ENCODE measurements at regions not wholly inside any gene's neighbourhood (a gene's known extent, or its start where the extent isn't known, plus 50 kb on each side); places are given as distances from the start of the nearest gene placed in this dataset.

GRCh38 chr2:234145511-234145910 lies 95.0 kb downstream of the SPP2 start:
- no peaks in the 10 kb centered on the region for H3K36me3 Mint-ChIP-seq
- TF ChIP-seq, protein P1, sequence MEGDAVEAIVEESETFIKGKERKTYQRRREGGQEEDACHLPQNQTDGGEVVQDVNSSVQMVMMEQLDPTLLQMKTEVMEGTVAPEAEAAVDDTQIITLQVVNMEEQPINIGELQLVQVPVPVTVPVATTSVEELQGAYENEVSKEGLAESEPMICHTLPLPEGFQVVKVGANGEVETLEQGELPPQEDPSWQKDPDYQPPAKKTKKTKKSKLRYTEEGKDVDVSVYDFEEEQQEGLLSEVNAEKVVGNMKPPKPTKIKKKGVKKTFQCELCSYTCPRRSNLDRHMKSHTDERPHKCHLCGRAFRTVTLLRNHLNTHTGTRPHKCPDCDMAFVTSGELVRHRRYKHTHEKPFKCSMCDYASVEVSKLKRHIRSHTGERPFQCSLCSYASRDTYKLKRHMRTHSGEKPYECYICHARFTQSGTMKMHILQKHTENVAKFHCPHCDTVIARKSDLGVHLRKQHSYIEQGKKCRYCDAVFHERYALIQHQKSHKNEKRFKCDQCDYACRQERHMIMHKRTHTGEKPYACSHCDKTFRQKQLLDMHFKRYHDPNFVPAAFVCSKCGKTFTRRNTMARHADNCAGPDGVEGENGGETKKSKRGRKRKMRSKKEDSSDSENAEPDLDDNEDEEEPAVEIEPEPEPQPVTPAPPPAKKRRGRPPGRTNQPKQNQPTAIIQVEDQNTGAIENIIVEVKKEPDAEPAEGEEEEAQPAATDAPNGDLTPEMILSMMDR (IDR thresholded peaks at IDR 0.05) = no peak
- Histone ChIP-seq H3K9me3 (replicated peaks in 1 of 2; ENCODE audit: control insufficient read depth in 1 of 2, insufficient read depth in 1 of 2, low read length in 2 of 2) (no peaks in the 10 kb centered on the region), H3K79me2 (ENCODE audit: insufficient read depth, low read length) (no peaks in the 10 kb centered on the region), H3K4me1 (ENCODE audit: control insufficient read depth in 1 of 2, insufficient read depth in 2 of 2, low read length in 2 of 2) (no peaks in the 10 kb centered on the region), H2AFZ (ENCODE audit: insufficient read depth, low read depth, low read length, poor library complexity, severe bottlenecking) (no peak overlapping the region), H4K20me1 (ENCODE audit: insufficient read depth, low read length) (no peaks in the 10 kb centered on the region), H3K27ac (ENCODE audit: low read depth in 1 of 2, low read length in 2 of 2) (no peak overlapping the region), H3K36me3 (replicated peaks in 1 of 2; ENCODE audit: control insufficient read depth in 1 of 2, insufficient read depth in 2 of 2, low read length in 2 of 2) (no peaks in the 10 kb centered on the region), H3K27me3 (ENCODE audit: control insufficient read depth in 2 of 2, insufficient read depth in 2 of 2, low read length in 2 of 2) (peaks cover 2% of the 10 kb centered on the region in 2 donors), H3K4me2 (replicated peaks; ENCODE audit: extremely low read depth, low read length, poor library complexity, severe bottlenecking) (no peak overlapping the region), H3K9ac (ENCODE audit: insufficient read depth, low read length, poor library complexity, severe bottlenecking) (no peak overlapping the region), H3K4me3 (replicated peaks in 1 of 3; ENCODE audit: low read depth in 2 of 3, low read length in 3 of 3) (no peak overlapping the region)
- H3K9me3 Mint-ChIP-seq = peaks cover 0 to 6% (median 0%) of the 10 kb centered on the region in 7 donors
- H3K4me1 Mint-ChIP-seq = no peaks in the 10 kb centered on the region
- H3K4me3 Mint-ChIP-seq = no peak overlapping the region
- peaks cover 2 to 17% (median 13%) of the 10 kb centered on the region in 3 donors for H3K27me3 Mint-ChIP-seq (ENCODE audit: low read depth in 3 of 3)
- no peak overlapping the region for H3K27ac Mint-ChIP-seq
- intact Hi-C loops (cut with micrococcal nuclease) = loop anchor here in 1 of 2 donors (10.0 kb wide), 1 partner anchor 359 kb away; no protein-coding TSS in a partner anchor
- no peak for DNase-seq
- no CpG with 5 or more reads among the region's 2 CpGs for WGBS (ENCODE audit: insufficient coverage)

DNA sequence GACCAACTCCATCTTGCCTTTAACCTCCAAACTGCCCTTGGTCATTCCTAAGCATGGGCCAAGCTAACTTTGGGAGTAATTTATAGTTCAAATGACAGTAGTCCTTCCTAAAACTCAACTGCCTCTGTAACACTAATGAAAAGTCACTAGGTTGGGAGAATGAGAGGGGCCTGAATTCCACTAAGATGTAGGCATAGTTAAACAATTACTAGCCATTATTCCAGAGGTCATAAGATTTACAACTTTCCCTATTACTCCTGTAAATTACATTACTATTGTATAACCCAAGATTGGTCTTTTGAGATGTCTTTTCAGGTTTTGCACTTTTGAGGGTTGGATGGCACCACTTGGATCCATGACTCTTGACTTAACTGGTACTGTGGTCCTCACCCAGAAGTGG lies 94.6 kb downstream of the SPP2 start:
- TF ChIP-seq, protein P1 (IDR thresholded peaks at IDR 0.05) = no peak
- intact Hi-C loops (cut with micrococcal nuclease) = loop anchor here in 1 of 2 donors (10.0 kb wide), 1 partner anchor 360 kb away; no protein-coding TSS in a partner anchor

More for the DNA sequence above, 94.6 kb downstream of the SPP2 start:
- H3K79me2 ChIP-seq (ENCODE audit: insufficient read depth, low read length) = no peaks in the 10 kb centered on the region
- no peaks in the 10 kb centered on the region for H3K36me3 ChIP-seq (replicated peaks in 1 of 2; ENCODE audit: control insufficient read depth in 1 of 2, insufficient read depth in 2 of 2, low read length in 2 of 2)
- no peak overlapping the region for H2AFZ ChIP-seq (ENCODE audit: insufficient read depth, low read depth, low read length, poor library complexity, severe bottlenecking)
- Mint-ChIP-seq H3K27me3 (ENCODE audit: low read depth in 3 of 3) (peaks cover 2 to 17% (median 13%) of the 10 kb centered on the region in 3 donors), H3K9me3 (peaks cover 0 to 6% (median 0%) of the 10 kb centered on the region in 7 donors), H3K27ac (no peak overlapping the region), H3K4me3 (no peak overlapping the region), H3K36me3 (no peaks in the 10 kb centered on the region), H3K4me1 (no peaks in the 10 kb centered on the region)
- H3K27me3 ChIP-seq (ENCODE audit: control insufficient read depth in 2 of 2, insufficient read depth in 2 of 2, low read length in 2 of 2) = peaks cover 2% of the 10 kb centered on the region in 2 donors
- H3K4me1 ChIP-seq (ENCODE audit: control insufficient read depth in 1 of 2, insufficient read depth in 2 of 2, low read length in 2 of 2) = no peaks in the 10 kb centered on the region
- no peaks in the 10 kb centered on the region for H3K9me3 ChIP-seq (replicated peaks in 1 of 2; ENCODE audit: control insufficient read depth in 1 of 2, insufficient read depth in 1 of 2, low read length in 2 of 2)
- H3K27ac ChIP-seq (ENCODE audit: low read depth in 1 of 2, low read length in 2 of 2) = no peak overlapping the region
- H3K4me3 ChIP-seq (replicated peaks in 1 of 3; ENCODE audit: low read depth in 2 of 3, low read length in 3 of 3) = no peak overlapping the region
- no peaks in the 10 kb centered on the region for H4K20me1 ChIP-seq (ENCODE audit: insufficient read depth, low read length)
- no peak overlapping the region for H3K4me2 ChIP-seq (replicated peaks; ENCODE audit: extremely low read depth, low read length, poor library complexity, severe bottlenecking)
- no peak overlapping the region for H3K9ac ChIP-seq (ENCODE audit: insufficient read depth, low read length, poor library complexity, severe bottlenecking)
- no peak for DNase-seq
